ENCODE measurements at regions not wholly inside any gene's neighbourhood (a gene's known extent, or its start where the extent isn't known, plus 50 kb on each side); places are given as distances from the start of the nearest gene placed in this dataset.

- no peak for DNase-seq (ENCODE audit: low read depth in 4 of 4, low spot score in 3 of 4)
These were observed 497.7 kb upstream of the MEF2C start for GRCh38 chr5:89380635-89381034.

- no peak for DNase-seq (ENCODE audit: low read depth in 4 of 4, low spot score in 3 of 4)
These were observed 494.9 kb upstream of the MEF2C start for GRCh38 chr5:89377767-89378455.

- no peak for DNase-seq (ENCODE audit: low read depth in 4 of 4, low spot score in 3 of 4)
These were observed 492.0 kb upstream of the MEF2C start for GRCh38 chr5:89374818-89375521.

- no peak for DNase-seq (ENCODE audit: low read depth in 4 of 4, low spot score in 3 of 4)
These were observed 491.3 kb upstream of the MEF2C start for GRCh38 chr5:89374144-89374784.

GRCh38 chr5:89372176-89372575 lies 489.2 kb upstream of the MEF2C start:
- DNase-seq (ENCODE audit: low read depth in 4 of 4, low spot score in 3 of 4), result no peak

GRCh38 chr5:89371646-89372045 lies 488.7 kb upstream of the MEF2C start:
- DNase-seq (ENCODE audit: low read depth in 4 of 4, low spot score in 3 of 4), result no peak

GRCh38 chr5:89359046-89359445 lies 476.1 kb upstream of the MEF2C start:
- DNase-seq (ENCODE audit: low read depth in 4 of 4, low spot score in 3 of 4), result no peak

- no peak for DNase-seq (ENCODE audit: low read depth in 4 of 4, low spot score in 3 of 4)
These were observed 471.0 kb upstream of the MEF2C start for GRCh38 chr5:89353837-89354551.

- no peak for DNase-seq (ENCODE audit: low read depth in 4 of 4, low spot score in 3 of 4)
These were observed 469.0 kb upstream of the MEF2C start for GRCh38 chr5:89351975-89352374.

GRCh38 chr5:89351222-89351621 lies 468.2 kb upstream of the MEF2C start:
- no peak for DNase-seq (ENCODE audit: low read depth in 4 of 4, low spot score in 3 of 4)

GRCh38 chr5:89350684-89351083 lies 467.7 kb upstream of the MEF2C start:
- no peak for DNase-seq (ENCODE audit: low read depth in 4 of 4, low spot score in 3 of 4)

- DNase-seq (ENCODE audit: low read depth in 4 of 4, low spot score in 3 of 4), result no peak
These were observed 466.4 kb upstream of the MEF2C start for GRCh38 chr5:89349246-89349980.

- no peak for DNase-seq (ENCODE audit: low read depth in 4 of 4, low spot score in 3 of 4)
These were observed 463.6 kb upstream of the MEF2C start for GRCh38 chr5:89346573-89346972.

GRCh38 chr5:89343666-89344065 lies 460.7 kb upstream of the MEF2C start:
- no peak for DNase-seq (ENCODE audit: low read depth in 4 of 4, low spot score in 3 of 4)

- DNase-seq (ENCODE audit: low read depth in 4 of 4, low spot score in 3 of 4), result no peak
These were observed 459.3 kb upstream of the MEF2C start for GRCh38 chr5:89342106-89342876.

GRCh38 chr5:89338935-89339334 lies 456.0 kb upstream of the MEF2C start:
- DNase-seq (ENCODE audit: low read depth in 4 of 4, low spot score in 3 of 4), result no peak

GRCh38 chr5:89336111-89336510 lies 453.1 kb upstream of the MEF2C start:
- DNase-seq (ENCODE audit: low read depth in 4 of 4, low spot score in 3 of 4), result no peak

- DNase-seq (ENCODE audit: low read depth in 4 of 4, low spot score in 3 of 4), result no peak
These were observed 447.2 kb upstream of the MEF2C start for GRCh38 chr5:89330140-89330539.

- no peak for DNase-seq (ENCODE audit: low read depth in 4 of 4, low spot score in 3 of 4)
These were observed 444.6 kb upstream of the MEF2C start for GRCh38 chr5:89327608-89328007.

GRCh38 chr5:89324990-89325389 lies 442.0 kb upstream of the MEF2C start:
- DNase-seq (ENCODE audit: low read depth in 4 of 4, low spot score in 3 of 4), result no peak
